Small intestine (tissue), 7 donors: ENCODE measurements at regions not wholly inside any gene's neighbourhood (a gene's known extent, or its start where the extent isn't known, plus 50 kb on each side); places are given as distances from the start of the nearest gene placed in this dataset.

Experiments
- DNase-seq, 2 donors: peaks; one replicate each; pipeline versions ENCODE4 v3.0.0 to v3.0.0-alpha.2; 2013
- FAIRE-seq: peaks from 2 replicates; lab custom pipeline; 2012; peaks lifted over from hg19 to GRCh38; lab: Jason Lieb, UNC
- H3K27ac ChIP-seq, 3 donors: one replicate each; pipeline ENCODE4 v1.5.1; 2013; ENCODE audit warnings: low read length in 2 of 3, mild to moderate bottlenecking in 2 of 3, control low read depth in 1 of 3, inconsistent platforms in 1 of 3, low read depth in 1 of 3, moderate library complexity in 1 of 3
- H3K27me3 ChIP-seq, 3 donors: one replicate each; pipeline ENCODE4 v1.6.1; 2013; ENCODE audit warnings: low read length in 3 of 3, inconsistent platforms in 1 of 3; ENCODE audit not compliant: control insufficient read depth in 3 of 3, insufficient read depth in 3 of 3
- H3K36me3 ChIP-seq, 3 donors: one replicate each; pipeline ENCODE4 v1.6.1; 2013; ENCODE audit warnings: low read length in 3 of 3, inconsistent platforms in 1 of 3, low read depth in 1 of 3, mild to moderate bottlenecking in 1 of 3, moderate library complexity in 1 of 3; ENCODE audit not compliant: control insufficient read depth in 3 of 3, insufficient read depth in 2 of 3
- H3K4me1 ChIP-seq, 3 donors: one replicate each; pipeline ENCODE4 v1.6.1; 2013; ENCODE audit warnings: low read length in 2 of 3, inconsistent platforms in 1 of 3, low read depth in 1 of 3, mild to moderate bottlenecking in 1 of 3, moderate library complexity in 1 of 3; ENCODE audit not compliant: control insufficient read depth in 3 of 3, insufficient read depth in 2 of 3
- H3K4me3 ChIP-seq, 3 donors: one replicate each; pipeline ENCODE4 v1.5.1; 2013; ENCODE audit warnings: low read length in 3 of 3, control low read depth in 1 of 3, inconsistent platforms in 1 of 3, low read depth in 1 of 3, mild to moderate bottlenecking in 1 of 3, moderate library complexity in 1 of 3
- H3K9me3 ChIP-seq, 2 donors: one replicate each; pipeline ENCODE4 v1.6.1; 2013; ENCODE audit warnings: low read depth in 1 of 2, low read length in 1 of 2; ENCODE audit not compliant: control insufficient read depth in 2 of 2, insufficient read depth in 1 of 2
- WGBS, 3 donors: extraction: QIAGEN DNeasy Blood & Tissue Kit; methylation state at CpG; one replicate each; pipeline ENCODE4 v1.1.7; 2013; 5-methylcytosine and 5-hydroxymethylcytosine counted together
- donor health status: healthy with polysubstance abuse.
- donor health status: control.
- donor health status: control.
- donor health status: Bipolar disorder and iron deficiency.
- donor health status: healthy.

GRCh38 chr4:138894709-138895108, 120.9 kb upstream of the NOCT start:
- FAIRE-seq = no peak
- WGBS, 3 donors = 80 to 92% (median 84%) methylated on average over 1 of the region's 1 CpG
- no peaks in the 10 kb centered on the region for H3K36me3 ChIP-seq
- H3K27ac ChIP-seq = no peak overlapping the region
- no peak for DNase-seq
- H3K4me1 ChIP-seq = peaks cover 0 to 5% (median 0%) of the 10 kb centered on the region in 3 donors
- no peaks in the 10 kb centered on the region for H3K27me3 ChIP-seq
- no peak overlapping the region for H3K4me3 ChIP-seq
- no peaks in the 10 kb centered on the region for H3K9me3 ChIP-seq

GRCh38 chr4:138894011-138894410, 121.6 kb upstream of the NOCT start:
- DNase-seq = no peak
- Histone ChIP-seq H3K4me1 (peaks cover 0 to 5% (median 0%) of the 10 kb centered on the region in 3 donors), H3K36me3 (no peaks in the 10 kb centered on the region), H3K27ac (no peak overlapping the region), H3K27me3 (no peaks in the 10 kb centered on the region), H3K4me3 (no peak overlapping the region), H3K9me3 (no peaks in the 10 kb centered on the region)
- no peak for FAIRE-seq

GRCh38 chr4:138892483-138893407, 122.8 kb upstream of the NOCT start:
- no peak overlapping the region for H3K27ac ChIP-seq
- 85 to 94% (median 88%) methylated on average over 13 of the region's 13 CpGs for WGBS, 3 donors
- FAIRE-seq = no peak

GRCh38 chr4:138891631-138892031, 124.0 kb upstream of the NOCT start:
- no peaks in the 10 kb centered on the region for H3K27me3 ChIP-seq
- FAIRE-seq (no peak), DNase-seq (no peak)
- WGBS, 3 donors = 58 to 72% (median 67%) methylated on average over 6 of the region's 6 CpGs
- H3K4me1 ChIP-seq = no peaks in the 10 kb centered on the region
- H3K9me3 ChIP-seq = no peaks in the 10 kb centered on the region
- no peak overlapping the region for H3K4me3 ChIP-seq
- no peaks in the 10 kb centered on the region for H3K36me3 ChIP-seq
- no peak overlapping the region for H3K27ac ChIP-seq

More at GRCh38 chr4:138892483-138893407, 122.8 kb upstream of the NOCT start:
- H3K4me3 ChIP-seq = no peak overlapping the region
- DNase-seq = no peak
- no peaks in the 10 kb centered on the region for H3K27me3 ChIP-seq
- no peaks in the 10 kb centered on the region for H3K36me3 ChIP-seq
- no peaks in the 10 kb centered on the region for H3K9me3 ChIP-seq
- H3K4me1 ChIP-seq = no peaks in the 10 kb centered on the region

- Histone ChIP-seq H3K27ac (no peak overlapping the region), H3K9me3 (no peaks in the 10 kb centered on the region), H3K4me3 (no peak overlapping the region), H3K27me3 (no peaks in the 10 kb centered on the region), H3K36me3 (no peaks in the 10 kb centered on the region), H3K4me1 (no peaks in the 10 kb centered on the region)
- FAIRE-seq (no peak), DNase-seq (no peak)
- WGBS, 3 donors = 69 to 77% (median 77%) methylated on average over 14 of the region's 14 CpGs
Observed at GRCh38 chr4:138890891-138891570, 124.5 kb upstream of the NOCT start.

GRCh38 chr4:138889216-138889615, 126.4 kb upstream of the NOCT start:
- Histone ChIP-seq H3K36me3 (no peaks in the 10 kb centered on the region), H3K4me1 (no peaks in the 10 kb centered on the region), H3K9me3 (no peaks in the 10 kb centered on the region), H3K4me3 (no peak overlapping the region), H3K27ac (no peak overlapping the region), H3K27me3 (no peaks in the 10 kb centered on the region)
- DNase-seq = no peak
- 72 to 80% (median 79%) methylated on average over 3 of the region's 3 CpGs for WGBS, 3 donors
- FAIRE-seq = no peak

- Histone ChIP-seq H3K9me3 (no peaks in the 10 kb centered on the region), H3K4me1 (no peaks in the 10 kb centered on the region), H3K36me3 (no peaks in the 10 kb centered on the region), H3K4me3 (no peak overlapping the region), H3K27ac (no peak overlapping the region), H3K27me3 (no peaks in the 10 kb centered on the region)
- DNase-seq (no peak), FAIRE-seq (no peak)
- WGBS, 3 donors = 93 to 95% (median 93%) methylated on average over 6 of the region's 6 CpGs
Observed at GRCh38 chr4:138887741-138888140, 127.8 kb upstream of the NOCT start.

GRCh38 chr4:138887341-138887740, 128.2 kb upstream of the NOCT start:
- FAIRE-seq = no peak
- no peaks in the 10 kb centered on the region for H3K4me1 ChIP-seq

More at GRCh38 chr4:138887341-138887740, 128.2 kb upstream of the NOCT start:
- no peak overlapping the region for H3K4me3 ChIP-seq
- WGBS, 3 donors = 96 to 98% (median 97%) methylated on average over 4 of the region's 4 CpGs
- no peaks in the 10 kb centered on the region for H3K9me3 ChIP-seq
- no peaks in the 10 kb centered on the region for H3K27me3 ChIP-seq
- H3K27ac ChIP-seq = no peak overlapping the region
- no peak for DNase-seq
- H3K36me3 ChIP-seq = no peaks in the 10 kb centered on the region
